GM12891 (cell line): ENCODE measurements at regions not wholly inside any gene's neighbourhood (a gene's known extent, or its start where the extent isn't known, plus 50 kb on each side); places are given as distances from the start of the nearest gene placed in this dataset.
A peak's percentile ranks its signal among the peaks of the same experiment; 100 is the strongest.

ENCODE experiments used
- DNase-seq: peaks from one replicate; pipeline ENCODE4 v3.0.0; 2011; ENCODE audit warnings: low spot score; ENCODE audit not compliant: insufficient read length
- FAIRE-seq: peaks from 2 replicates; lab custom pipeline; 2011; peaks lifted over from hg19 to GRCh38; lab: Jason Lieb, UNC
- PAX5 ChIP-seq: IDR thresholded peaks from 2 replicates; pipeline ENCODE4 v1.6.1; 2011; ENCODE audit warnings: low read length, moderate library complexity, mild to moderate bottlenecking; ENCODE audit not compliant: insufficient read depth, severe bottlenecking
- POLR2A ChIP-seq: IDR thresholded peaks from 2 replicates; pipeline ENCODE4 v1.6.1; 2011; ENCODE audit warnings: low read depth, low read length, control low read depth
- POLR2AphosphoS5 ChIP-seq: IDR thresholded peaks from 2 replicates; pipeline ENCODE4 v1.6.1; 2011; ENCODE audit warnings: low read depth, low read length, control low read depth
- POU2F2 ChIP-seq: IDR thresholded peaks from 2 replicates; pipeline ENCODE4 v1.6.1; 2011; ENCODE audit warnings: low read depth, mild to moderate bottlenecking, control low read depth, low read length, moderate library complexity
- SPI1 ChIP-seq: IDR thresholded peaks from 2 replicates; pipeline ENCODE4 v1.6.1; 2011; ENCODE audit warnings: low read depth, low read length, control low read depth
- TAF1 ChIP-seq: IDR thresholded peaks from 2 replicates; pipeline ENCODE4 v1.6.1; 2011; ENCODE audit warnings: low read depth, low read length, control low read depth

DNA sequence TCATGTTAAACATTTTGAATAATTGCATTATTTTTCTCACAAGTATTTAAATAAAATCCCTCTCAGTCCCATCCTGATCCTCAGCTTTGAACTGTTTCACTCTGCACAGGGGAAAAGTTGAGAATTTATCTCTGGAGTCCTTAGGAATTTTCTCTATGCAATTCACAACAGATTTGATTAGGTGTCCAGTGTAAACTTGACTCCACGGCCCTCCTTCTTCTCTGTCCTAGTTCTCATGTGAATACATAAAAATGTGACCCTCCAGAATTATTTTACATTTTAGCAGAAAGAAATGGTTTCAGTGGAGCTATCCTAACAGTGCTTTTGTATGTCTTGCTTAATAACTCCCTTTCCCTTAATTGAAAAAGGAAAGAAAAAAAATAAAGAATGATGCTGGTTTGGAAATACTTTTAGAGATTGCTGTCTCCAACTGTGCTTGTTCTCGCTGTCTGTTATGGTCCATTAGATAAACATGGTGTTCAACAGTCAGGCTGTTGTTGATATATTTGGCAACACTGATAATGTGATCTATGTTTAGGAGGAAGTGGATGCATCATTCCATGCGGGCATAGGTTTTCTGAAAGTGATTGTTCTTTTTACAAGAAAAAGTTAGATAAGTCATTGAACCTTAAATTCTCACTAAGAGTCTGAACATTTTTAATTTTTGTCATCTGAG, 599.4 kb upstream of the CITED2 start:
- FAIRE-seq (no peak), DNase-seq (no peak)
- TF ChIP-seq TAF1 (no peak), POLR2A (no peak), POU2F2 (no peak), PAX5 (no peak), SPI1 (no peak), POLR2AphosphoS5 (no peak)

- TF ChIP-seq SPI1 = no peak
- no peak for TF ChIP-seq PAX5
- TF ChIP-seq POU2F2 = no peak
- TF ChIP-seq POLR2A = no peak
- no peak for TF ChIP-seq TAF1
- DNase-seq = no peak
- FAIRE-seq = no peak
These were observed 597.7 kb upstream of the CITED2 start for GRCh38 chr6:139972116-139972515.

DNA sequence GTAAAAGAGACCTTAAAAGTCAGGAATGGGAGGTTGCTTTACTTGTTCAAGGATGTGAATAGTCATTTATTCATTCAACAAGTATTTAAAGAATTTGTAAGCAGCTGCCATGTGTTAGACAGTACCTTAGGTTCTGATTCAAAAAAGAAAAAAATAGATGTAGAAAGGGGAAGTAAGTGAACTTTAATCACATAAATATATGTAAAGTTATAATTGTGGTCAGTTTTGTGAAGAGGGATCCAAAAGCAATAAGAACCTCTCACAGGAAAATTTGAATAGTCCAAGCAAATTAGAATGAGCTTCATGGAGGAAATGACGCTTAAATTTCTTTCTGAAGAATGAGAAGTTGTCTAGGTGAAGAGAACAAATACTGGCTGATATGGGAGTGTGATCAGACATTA, 596.1 kb upstream of the CITED2 start:
- DNase-seq (no peak), FAIRE-seq (no peak)
- TF ChIP-seq TAF1 = no peak
- no peak for TF ChIP-seq POU2F2

GRCh38 chr6:139967497-139967896, 593.0 kb upstream of the CITED2 start:
- TF ChIP-seq TAF1 = no peak
- no peak for TF ChIP-seq PAX5
- TF ChIP-seq POU2F2 = no peak
- TF ChIP-seq SPI1 = no peak
- no peak for TF ChIP-seq POLR2AphosphoS5
- TF ChIP-seq POLR2A = no peak
- no peak for FAIRE-seq
- DNase-seq = no peak

- no peak for FAIRE-seq
- no peak for DNase-seq
- no peak for TF ChIP-seq POLR2AphosphoS5
- no peak for TF ChIP-seq POU2F2
- TF ChIP-seq TAF1 = no peak
- no peak for TF ChIP-seq SPI1
- no peak for TF ChIP-seq PAX5
- TF ChIP-seq POLR2A = no peak
These were observed 590.9 kb upstream of the CITED2 start for GRCh38 chr6:139965393-139965792.

DNA sequence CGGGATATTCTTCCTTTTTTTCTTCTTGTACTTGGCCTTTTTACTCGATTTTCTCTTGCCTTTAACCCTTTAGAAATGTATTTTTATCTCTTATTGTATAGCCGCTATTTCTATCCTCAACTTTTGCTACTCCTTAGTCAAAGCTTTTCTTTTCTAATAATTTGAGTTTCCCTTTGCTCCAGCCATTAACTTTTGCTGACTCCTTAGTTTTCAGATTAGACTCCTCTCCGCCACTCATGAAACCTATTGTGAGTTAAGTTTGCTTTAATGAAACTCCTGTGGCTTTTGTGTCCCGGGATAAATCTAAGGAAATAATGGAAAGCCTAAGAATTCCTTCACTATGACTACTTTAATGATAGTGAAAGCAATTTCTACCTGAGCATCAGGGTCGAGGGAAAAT, 590.3 kb upstream of the CITED2 start:
- FAIRE-seq (no peak), DNase-seq (no peak)
- TF ChIP-seq TAF1 (no peak), POLR2AphosphoS5 (no peak), POLR2A (no peak), PAX5 (no peak), SPI1 (no peak), POU2F2 (no peak)

DNA sequence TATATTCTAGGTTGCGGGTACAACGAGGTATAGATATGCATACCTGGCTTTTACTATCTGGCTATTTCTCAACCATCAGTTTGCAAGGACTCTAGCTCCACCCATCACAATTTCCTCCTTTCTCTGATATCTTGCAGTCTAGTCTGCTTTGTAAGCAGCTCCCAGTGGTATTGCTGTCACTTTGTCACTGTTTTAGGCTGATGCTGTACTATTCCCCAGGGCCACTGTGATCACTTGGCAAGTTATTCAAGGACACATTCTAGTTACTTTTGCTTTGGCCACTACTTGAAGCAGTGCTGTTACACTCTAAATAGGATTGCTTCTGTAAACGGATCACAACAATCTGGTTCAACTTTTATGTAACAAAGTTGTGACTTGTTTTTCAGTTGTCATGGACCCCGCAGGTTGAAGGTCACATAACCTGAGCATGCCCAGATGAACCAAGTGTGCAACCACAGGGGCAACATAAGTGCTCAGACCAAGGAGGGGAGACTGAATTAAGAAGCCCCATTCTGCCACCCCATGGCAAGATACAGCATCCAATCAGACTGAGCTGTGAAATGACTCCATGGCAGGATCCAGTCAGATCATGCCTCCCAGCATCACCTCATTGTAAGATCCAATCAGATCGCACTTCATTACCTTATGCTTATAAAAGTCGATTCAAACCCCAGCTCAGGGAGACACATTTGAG, 588.4 kb upstream of the CITED2 start:
- no peak for DNase-seq
- no peak for FAIRE-seq
- no peak for TF ChIP-seq POLR2AphosphoS5
- TF ChIP-seq PAX5 = no peak
- no peak for TF ChIP-seq SPI1
- no peak for TF ChIP-seq POU2F2
- TF ChIP-seq POLR2A = no peak
- TF ChIP-seq TAF1 = no peak

- no peak for DNase-seq
- no peak for FAIRE-seq
- no peak for TF ChIP-seq POLR2A
- no peak for TF ChIP-seq SPI1
- no peak for TF ChIP-seq PAX5
- no peak for TF ChIP-seq POLR2AphosphoS5
- no peak for TF ChIP-seq POU2F2
- no peak for TF ChIP-seq TAF1
These were observed 586.7 kb upstream of the CITED2 start for GRCh38 chr6:139961190-139961589.

DNA sequence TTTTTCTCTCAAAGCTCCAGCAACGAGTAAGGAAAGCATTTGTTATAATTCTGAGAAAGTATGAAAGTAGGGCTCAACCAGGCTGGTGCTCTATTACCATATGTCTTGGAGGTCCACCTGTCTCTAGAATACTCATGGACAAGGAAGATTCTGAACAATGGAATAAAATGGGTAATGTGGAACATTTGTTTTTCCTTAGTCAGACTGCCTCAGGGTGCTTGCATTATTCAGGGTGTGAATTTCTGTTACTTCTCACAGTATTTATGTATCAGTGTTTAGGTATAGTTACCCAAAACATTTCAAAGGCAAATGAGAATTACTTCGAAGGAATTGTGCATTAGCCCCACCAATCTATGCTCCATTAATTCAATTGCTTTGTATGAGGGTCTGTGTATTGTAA, 586.2 kb upstream of the CITED2 start:
- no peak for FAIRE-seq
- DNase-seq = no peak
- TF ChIP-seq POLR2A (no peak), POU2F2 (no peak), SPI1 (no peak), PAX5 (no peak), TAF1 (no peak), POLR2AphosphoS5 (no peak)

- FAIRE-seq (peak; percentile 9), DNase-seq (no peak)
- TF ChIP-seq POU2F2 (no peak), SPI1 (no peak), POLR2A (no peak), TAF1 (no peak), PAX5 (no peak), POLR2AphosphoS5 (no peak)
These were observed 581.1 kb upstream of the CITED2 start for GRCh38 chr6:139955366-139956155.
